ENCODE measurements at regions not wholly inside any gene's neighbourhood (a gene's known extent, or its start where the extent isn't known, plus 50 kb on each side); places are given as distances from the start of the nearest gene placed in this dataset.

DNA sequence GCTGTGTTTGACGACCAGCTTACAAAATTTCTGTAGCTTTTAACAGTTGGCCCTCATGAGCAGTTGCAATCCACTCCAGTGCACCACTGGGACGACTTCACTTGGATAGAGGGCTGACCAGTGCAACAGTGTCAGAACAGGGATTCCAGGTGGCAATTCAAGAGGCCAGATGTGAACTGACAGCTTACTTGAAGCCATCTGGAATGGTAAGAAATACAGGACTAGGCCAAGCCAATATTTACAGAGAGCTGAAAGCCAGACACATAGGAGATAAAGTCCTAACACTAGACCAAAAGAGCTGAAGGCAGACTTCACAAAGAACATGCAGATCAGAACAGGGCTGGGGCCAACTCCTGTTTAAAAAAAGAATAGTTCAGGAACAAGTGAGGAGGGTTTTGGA, 93.5 kb upstream of the NFIA start:
- Histone ChIP-seq H3K4me2 (no peak overlapping the region), H4K20me1 (ENCODE audit: insufficient read depth) (no peaks in the 10 kb centered on the region), H2AFZ (ENCODE audit: low read depth) (no peak overlapping the region), H3K79me2 (ENCODE audit: insufficient read depth, low read depth) (no peaks in the 10 kb centered on the region), H3K9ac (no peak overlapping the region), H3K27me3 (ENCODE audit: insufficient read depth, low read depth) (no peaks in the 10 kb centered on the region), H3K36me3 (ENCODE audit: insufficient read depth) (no peaks in the 10 kb centered on the region), H3K27ac (no peak overlapping the region), H3K4me1 (ENCODE audit: low read depth, poor library complexity, severe bottlenecking) (no peaks in the 10 kb centered on the region), H3K4me3 (IDR thresholded peaks at IDR 0.05; ENCODE audit: insufficient read depth, low read depth, low read length) (no peak overlapping the region)
- TF ChIP-seq, protein P1, sequence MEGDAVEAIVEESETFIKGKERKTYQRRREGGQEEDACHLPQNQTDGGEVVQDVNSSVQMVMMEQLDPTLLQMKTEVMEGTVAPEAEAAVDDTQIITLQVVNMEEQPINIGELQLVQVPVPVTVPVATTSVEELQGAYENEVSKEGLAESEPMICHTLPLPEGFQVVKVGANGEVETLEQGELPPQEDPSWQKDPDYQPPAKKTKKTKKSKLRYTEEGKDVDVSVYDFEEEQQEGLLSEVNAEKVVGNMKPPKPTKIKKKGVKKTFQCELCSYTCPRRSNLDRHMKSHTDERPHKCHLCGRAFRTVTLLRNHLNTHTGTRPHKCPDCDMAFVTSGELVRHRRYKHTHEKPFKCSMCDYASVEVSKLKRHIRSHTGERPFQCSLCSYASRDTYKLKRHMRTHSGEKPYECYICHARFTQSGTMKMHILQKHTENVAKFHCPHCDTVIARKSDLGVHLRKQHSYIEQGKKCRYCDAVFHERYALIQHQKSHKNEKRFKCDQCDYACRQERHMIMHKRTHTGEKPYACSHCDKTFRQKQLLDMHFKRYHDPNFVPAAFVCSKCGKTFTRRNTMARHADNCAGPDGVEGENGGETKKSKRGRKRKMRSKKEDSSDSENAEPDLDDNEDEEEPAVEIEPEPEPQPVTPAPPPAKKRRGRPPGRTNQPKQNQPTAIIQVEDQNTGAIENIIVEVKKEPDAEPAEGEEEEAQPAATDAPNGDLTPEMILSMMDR (conservative IDR thresholded peaks at IDR 0.05; ENCODE audit: low read depth, low read length) = no peak

DNA sequence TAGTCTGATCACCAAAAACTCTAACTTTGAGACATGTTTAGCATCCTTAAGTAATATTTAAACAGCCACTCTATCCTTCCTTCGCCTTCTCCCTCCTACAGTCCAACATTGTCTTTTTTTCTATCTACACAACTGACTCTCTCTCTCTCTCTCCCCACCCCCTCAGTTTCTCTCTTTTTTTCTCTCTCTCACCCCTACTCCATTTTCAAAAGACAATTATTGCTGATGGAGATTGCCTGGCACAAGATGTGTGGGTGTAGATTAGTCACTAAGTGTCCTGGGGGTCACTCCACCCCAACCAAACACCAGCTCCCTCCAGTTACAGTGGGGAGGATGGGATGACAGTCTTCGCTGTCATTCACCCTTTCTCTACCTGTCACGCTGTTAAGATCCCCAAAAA, 94.5 kb upstream of the NFIA start:
- Histone ChIP-seq H3K36me3 (ENCODE audit: insufficient read depth) (no peaks in the 10 kb centered on the region), H3K27ac (no peak overlapping the region), H3K4me3 (IDR thresholded peaks at IDR 0.05; ENCODE audit: insufficient read depth, low read depth, low read length) (no peak overlapping the region), H3K4me1 (ENCODE audit: low read depth, poor library complexity, severe bottlenecking) (no peaks in the 10 kb centered on the region), H3K79me2 (ENCODE audit: insufficient read depth, low read depth) (no peaks in the 10 kb centered on the region), H3K9ac (no peak overlapping the region), H2AFZ (ENCODE audit: low read depth) (no peak overlapping the region), H4K20me1 (ENCODE audit: insufficient read depth) (no peaks in the 10 kb centered on the region), H3K4me2 (no peak overlapping the region), H3K27me3 (ENCODE audit: insufficient read depth, low read depth) (no peaks in the 10 kb centered on the region)
- TF ChIP-seq, protein P1 (conservative IDR thresholded peaks at IDR 0.05; ENCODE audit: low read depth, low read length) = no peak

DNA sequence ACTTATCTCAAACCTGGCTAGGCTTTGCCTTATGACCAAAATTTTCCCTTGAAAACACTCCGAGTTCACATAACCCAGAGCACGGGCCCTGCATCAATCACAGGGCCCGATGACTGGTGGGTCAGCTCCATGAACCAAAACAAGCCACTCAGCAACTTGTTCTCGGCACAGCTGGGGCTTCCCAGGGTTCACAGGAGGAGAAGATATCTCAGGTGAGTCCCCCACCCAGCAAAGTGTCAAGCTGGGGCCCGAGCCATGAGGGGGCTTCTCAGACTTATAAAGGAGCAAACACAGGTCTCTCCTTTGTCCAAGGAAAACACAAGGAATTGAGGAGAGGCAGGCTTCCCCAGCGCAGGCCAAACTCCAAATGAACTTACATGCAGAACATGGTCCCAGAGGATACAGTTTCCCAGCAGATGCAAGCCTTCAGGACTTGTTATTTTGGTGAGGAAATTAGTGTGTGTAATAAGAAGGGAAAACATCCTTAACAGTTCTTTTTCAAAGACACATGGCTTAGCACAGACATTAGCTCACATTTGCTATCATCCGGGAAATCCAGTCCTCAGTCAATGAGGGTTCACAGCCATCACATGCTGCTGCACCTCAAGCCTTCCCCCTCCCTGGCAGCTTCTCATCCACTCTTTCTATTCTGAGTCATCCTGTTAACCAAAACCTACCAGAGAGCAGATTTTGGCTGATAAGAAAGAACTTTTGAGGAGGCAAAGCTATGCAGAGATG, 98.1 kb upstream of the NFIA start:
- H3K4me2 ChIP-seq = no peak overlapping the region
- TF ChIP-seq, protein P1 (conservative IDR thresholded peaks at IDR 0.05; ENCODE audit: low read depth, low read length) = no peak
- no peaks in the 10 kb centered on the region for H3K36me3 ChIP-seq (ENCODE audit: insufficient read depth)
- no peaks in the 10 kb centered on the region for H3K27me3 ChIP-seq (ENCODE audit: insufficient read depth, low read depth)
- no peaks in the 10 kb centered on the region for H3K79me2 ChIP-seq (ENCODE audit: insufficient read depth, low read depth)
- no peaks in the 10 kb centered on the region for H4K20me1 ChIP-seq (ENCODE audit: insufficient read depth)
- no peak overlapping the region for H3K9ac ChIP-seq
- H2AFZ ChIP-seq (ENCODE audit: low read depth) = no peak overlapping the region
- no peak overlapping the region for H3K4me3 ChIP-seq (IDR thresholded peaks at IDR 0.05; ENCODE audit: insufficient read depth, low read depth, low read length)
- H3K27ac ChIP-seq = no peak overlapping the region
- peaks cover under 1% of the 10 kb centered on the region for H3K4me1 ChIP-seq (ENCODE audit: low read depth, poor library complexity, severe bottlenecking)

DNA sequence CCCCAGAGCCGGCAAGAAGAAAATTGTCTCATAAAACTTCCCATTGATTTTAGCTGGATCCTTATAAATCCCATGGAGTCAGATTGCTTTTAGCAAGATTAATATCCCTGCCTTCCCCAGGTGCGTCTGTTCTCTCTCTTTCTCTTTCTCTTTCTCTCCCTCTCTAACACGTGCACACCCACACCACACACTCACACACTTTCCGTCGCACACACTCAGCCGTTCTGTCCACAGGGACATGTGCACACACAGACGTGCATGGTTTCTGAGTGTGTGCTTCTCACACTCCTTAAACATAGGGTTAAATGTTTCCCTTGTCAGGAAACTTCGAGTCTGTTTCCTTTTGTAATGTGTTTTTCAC, 98.7 kb upstream of the NFIA start:
- Histone ChIP-seq H3K4me1 (ENCODE audit: low read depth, poor library complexity, severe bottlenecking) (peaks cover 6% of the 10 kb centered on the region), H3K36me3 (ENCODE audit: insufficient read depth) (no peaks in the 10 kb centered on the region), H3K4me2 (no peak overlapping the region), H3K79me2 (ENCODE audit: insufficient read depth, low read depth) (no peaks in the 10 kb centered on the region), H3K27me3 (ENCODE audit: insufficient read depth, low read depth) (no peaks in the 10 kb centered on the region), H2AFZ (ENCODE audit: low read depth) (no peak overlapping the region), H3K9ac (no peak overlapping the region), H4K20me1 (ENCODE audit: insufficient read depth) (no peaks in the 10 kb centered on the region), H3K4me3 (IDR thresholded peaks at IDR 0.05; ENCODE audit: insufficient read depth, low read depth, low read length) (no peak overlapping the region), H3K27ac (no peak overlapping the region)
- TF ChIP-seq, protein P1 (conservative IDR thresholded peaks at IDR 0.05; ENCODE audit: low read depth, low read length) = no peak
